ENCODE measurements at regions not wholly inside any gene's neighbourhood (a gene's known extent, or its start where the extent isn't known, plus 50 kb on each side); places are given as distances from the start of the nearest gene placed in this dataset.

DNA sequence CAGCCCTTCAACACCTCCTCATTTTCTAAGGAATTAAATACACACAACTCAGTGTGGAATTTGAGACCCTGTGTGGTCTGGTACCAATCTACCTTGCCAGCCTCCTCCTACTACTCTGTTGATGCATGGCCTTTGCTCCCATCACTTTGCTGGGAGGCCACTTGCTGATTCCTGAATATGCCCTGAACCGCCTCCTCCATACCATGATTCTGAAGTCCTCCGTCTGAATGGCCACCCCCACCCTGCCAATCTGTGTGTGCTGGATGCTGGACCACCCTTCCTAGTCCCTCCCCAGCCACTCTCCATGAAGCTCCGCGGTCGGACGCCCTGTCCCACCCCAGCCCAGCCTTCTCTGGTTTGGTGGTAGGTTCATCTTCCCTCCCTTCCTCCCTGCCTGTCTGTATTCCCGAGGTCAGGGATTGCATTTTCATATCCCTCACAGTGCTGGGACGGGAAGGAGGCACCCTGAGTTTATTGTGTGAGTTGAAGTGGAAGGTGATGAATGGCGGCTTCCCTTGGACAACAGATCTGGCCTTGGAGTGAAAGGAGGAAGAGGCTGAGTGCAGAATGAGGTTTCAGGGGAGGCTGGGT is 138.3 kb downstream of the CDC5L start:
- H3K9me3 Mint-ChIP-seq: no peaks in the 10 kb centered on the region
- no peaks in the 10 kb centered on the region for H3K36me3 Mint-ChIP-seq (ENCODE audit: low read depth)
- peaks cover 2% of the 10 kb centered on the region for H3K27me3 Mint-ChIP-seq
- no peak for DNase-seq
- CTCF ChIA-PET: interaction anchor here (0.5 to 1.3 kb wide), 2 partner anchors 19 to 1358 kb away, joined by 3 to 4 read pairs; no protein-coding TSS in a partner anchor
- no peak overlapping the region for H3K27ac Mint-ChIP-seq
- no peak overlapping the region for H3K4me3 Mint-ChIP-seq
- H3K4me1 Mint-ChIP-seq: peaks cover 15% of the 10 kb centered on the region
- POLR2A ChIA-PET: no interaction called here

GRCh38 chr6:44527181-44527580 is 139.7 kb downstream of the CDC5L start:
- Mint-ChIP-seq H3K36me3 (ENCODE audit: low read depth) (no peaks in the 10 kb centered on the region), H3K4me1 (peaks cover 15% of the 10 kb centered on the region), H3K9me3 (no peaks in the 10 kb centered on the region), H3K4me3 (no peak overlapping the region), H3K27me3 (no peaks in the 10 kb centered on the region), H3K27ac (no peak overlapping the region)
- DNase-seq: no peak
- POLR2A ChIA-PET: no interaction called here
- CTCF ChIA-PET: no interaction called here

DNA sequence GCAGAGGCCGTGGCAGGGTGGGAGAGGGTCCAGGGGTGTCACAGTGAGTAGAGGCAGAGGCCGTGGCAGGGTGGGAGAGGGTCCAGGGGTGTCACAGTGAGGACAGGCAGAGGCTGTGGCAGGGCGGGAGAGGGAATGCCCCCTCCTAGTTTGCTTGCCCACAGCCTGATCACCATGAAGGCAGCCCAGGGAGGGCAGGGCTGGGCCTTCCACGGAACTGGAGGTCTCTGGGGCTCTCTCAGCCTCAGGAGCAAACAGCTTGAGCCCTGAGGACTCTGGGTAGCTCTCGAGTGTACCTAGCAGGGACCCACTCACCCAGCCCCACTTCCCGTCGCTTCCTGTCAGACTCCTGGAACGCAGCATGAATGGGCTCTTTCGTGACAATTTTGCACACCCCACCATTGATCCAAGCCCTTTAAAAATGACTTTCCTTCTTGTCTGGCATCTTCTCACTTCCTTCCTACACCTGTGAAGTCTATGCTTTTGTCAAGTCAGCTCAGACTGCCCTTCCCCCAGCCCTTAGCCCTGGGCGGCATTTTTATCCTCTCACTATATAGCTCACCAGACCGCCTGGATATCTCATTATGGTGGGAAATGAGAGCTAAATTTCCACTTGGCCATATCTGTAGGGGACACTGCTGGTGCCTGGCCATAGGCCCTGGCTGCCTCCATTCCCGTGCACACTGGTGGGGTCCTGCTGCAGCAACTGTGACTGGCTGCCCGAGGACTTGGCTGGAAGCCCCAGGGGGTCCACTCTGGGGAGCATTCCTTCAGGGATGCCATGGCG is 140.3 kb downstream of the CDC5L start:
- Mint-ChIP-seq H3K4me3 (no peak overlapping the region), H3K27me3 (no peaks in the 10 kb centered on the region), H3K27ac (no peak overlapping the region), H3K4me1 (peaks cover 15% of the 10 kb centered on the region), H3K36me3 (ENCODE audit: low read depth) (no peaks in the 10 kb centered on the region), H3K9me3 (no peaks in the 10 kb centered on the region)
- DNase-seq: no peak
- CTCF ChIA-PET: interaction anchor here (1.1 to 1.4 kb wide), 2 partner anchors 14 to 20 kb away, joined by 3 to 5 read pairs; no protein-coding TSS in a partner anchor
- POLR2A ChIA-PET: no interaction called here

GRCh38 chr6:44528370-44528644 is 140.8 kb downstream of the CDC5L start:
- ChIA-PET POLR2A (no interaction called here), CTCF (interaction anchor here (1.1 to 1.4 kb wide), 2 partner anchors 14 to 20 kb away, joined by 3 to 5 read pairs; no protein-coding TSS in a partner anchor)
- no peak for DNase-seq
- H3K4me3 Mint-ChIP-seq: no peak overlapping the region
- H3K9me3 Mint-ChIP-seq: no peaks in the 10 kb centered on the region
- H3K4me1 Mint-ChIP-seq: peaks cover 15% of the 10 kb centered on the region
- H3K27me3 Mint-ChIP-seq: no peaks in the 10 kb centered on the region
- no peak overlapping the region for H3K27ac Mint-ChIP-seq
- no peaks in the 10 kb centered on the region for H3K36me3 Mint-ChIP-seq (ENCODE audit: low read depth)

- CTCF ChIA-PET: interaction anchor here (1.1 to 1.4 kb wide), 2 partner anchors 13 to 21 kb away, joined by 3 to 5 read pairs; no protein-coding TSS in a partner anchor
Measured at GRCh38 chr6:44528716-44529115, 141.2 kb downstream of the CDC5L start.

GRCh38 chr6:44529146-44529905 is 141.8 kb downstream of the CDC5L start:
- H3K4me1 Mint-ChIP-seq: peaks cover 15% of the 10 kb centered on the region
- H3K27ac Mint-ChIP-seq: no peak overlapping the region
- ChIA-PET POLR2A (no interaction called here), CTCF (interaction anchor here (1.1 to 1.4 kb wide), 2 partner anchors 13 to 21 kb away, joined by 3 to 5 read pairs; no protein-coding TSS in a partner anchor)
- H3K27me3 Mint-ChIP-seq: no peaks in the 10 kb centered on the region
- DNase-seq: no peak
- no peaks in the 10 kb centered on the region for H3K9me3 Mint-ChIP-seq
- no peak overlapping the region for H3K4me3 Mint-ChIP-seq
- H3K36me3 Mint-ChIP-seq (ENCODE audit: low read depth): no peaks in the 10 kb centered on the region

More at GRCh38 chr6:44528716-44529115, 141.2 kb downstream of the CDC5L start:
- Mint-ChIP-seq H3K9me3 (no peaks in the 10 kb centered on the region), H3K27ac (no peak overlapping the region), H3K27me3 (no peaks in the 10 kb centered on the region), H3K36me3 (ENCODE audit: low read depth) (no peaks in the 10 kb centered on the region), H3K4me3 (no peak overlapping the region), H3K4me1 (peaks cover 15% of the 10 kb centered on the region)
- POLR2A ChIA-PET: no interaction called here
- DNase-seq: no peak

DNA sequence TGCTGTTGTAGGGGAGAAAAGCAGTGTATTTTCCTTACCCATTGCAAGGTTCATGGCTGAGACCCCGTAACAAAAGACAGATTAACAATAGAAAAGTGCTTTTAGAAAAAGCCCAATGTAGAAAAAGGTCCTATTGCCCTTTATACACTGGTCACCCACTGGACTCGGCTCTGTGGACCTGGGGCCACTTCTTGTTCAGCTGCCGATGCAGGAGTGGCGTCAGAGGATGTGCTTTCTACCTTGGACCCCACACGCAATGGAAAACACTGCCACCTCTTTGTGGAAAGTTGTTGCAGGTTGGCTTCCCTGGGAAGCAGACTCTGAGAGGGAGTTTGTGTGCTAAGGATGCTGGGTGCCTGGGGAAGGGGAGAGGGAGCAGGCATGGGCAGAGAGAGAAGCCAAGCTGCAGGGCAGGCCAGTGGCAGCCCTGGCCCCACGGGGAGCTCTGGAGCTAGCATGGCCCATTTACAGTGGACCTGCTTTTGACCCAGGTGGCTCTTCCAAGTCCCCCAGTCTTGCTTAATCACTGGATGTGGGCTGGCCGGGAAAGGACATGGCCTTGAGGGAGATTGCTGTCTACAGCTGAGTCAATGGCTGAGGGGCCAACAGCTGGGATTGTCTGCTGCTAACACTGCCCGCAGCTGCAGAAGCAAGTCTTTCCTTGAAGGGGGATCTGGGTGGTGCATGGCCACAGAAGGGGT is 142.9 kb downstream of the CDC5L start:
- no peak overlapping the region for H3K27ac Mint-ChIP-seq
- no peaks in the 10 kb centered on the region for H3K27me3 Mint-ChIP-seq
- H3K4me1 Mint-ChIP-seq: peaks cover 12% of the 10 kb centered on the region
- ChIA-PET POLR2A (no interaction called here), CTCF (interaction anchor here (0.6 to 1.3 kb wide), 2 partner anchors 9 to 437 kb away, joined by 3 read pairs; no protein-coding TSS in a partner anchor)
- no peak overlapping the region for H3K4me3 Mint-ChIP-seq
- no peak for DNase-seq
- no peaks in the 10 kb centered on the region for H3K36me3 Mint-ChIP-seq (ENCODE audit: low read depth)
- no peaks in the 10 kb centered on the region for H3K9me3 Mint-ChIP-seq

DNA sequence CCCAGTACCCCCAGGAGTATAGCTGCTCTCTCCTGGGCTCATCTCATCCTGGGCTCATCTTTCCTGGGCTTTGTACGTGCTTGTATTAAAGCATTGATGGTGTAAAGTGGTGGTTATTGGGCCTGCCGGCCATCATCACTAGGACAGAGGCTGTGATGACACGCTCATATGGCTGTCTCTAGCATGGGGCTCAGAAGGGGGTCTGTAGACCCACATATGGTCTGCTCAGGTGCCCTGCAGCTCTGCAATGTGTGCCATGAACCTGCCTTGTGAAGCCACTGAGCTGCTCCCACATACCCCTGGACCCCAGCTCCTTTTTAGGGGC is 143.4 kb downstream of the CDC5L start:
- Mint-ChIP-seq H3K9me3 (no peaks in the 10 kb centered on the region), H3K27me3 (no peaks in the 10 kb centered on the region), H3K4me3 (no peak overlapping the region), H3K27ac (no peak overlapping the region), H3K36me3 (ENCODE audit: low read depth) (no peaks in the 10 kb centered on the region), H3K4me1 (peaks cover 12% of the 10 kb centered on the region)
- CTCF ChIA-PET: interaction anchor here (0.6 to 1.3 kb wide), 3 partner anchors 9 to 493 kb away, joined by 3 read pairs; no protein-coding TSS in a partner anchor
- POLR2A ChIA-PET: no interaction called here
- no peak for DNase-seq

DNA sequence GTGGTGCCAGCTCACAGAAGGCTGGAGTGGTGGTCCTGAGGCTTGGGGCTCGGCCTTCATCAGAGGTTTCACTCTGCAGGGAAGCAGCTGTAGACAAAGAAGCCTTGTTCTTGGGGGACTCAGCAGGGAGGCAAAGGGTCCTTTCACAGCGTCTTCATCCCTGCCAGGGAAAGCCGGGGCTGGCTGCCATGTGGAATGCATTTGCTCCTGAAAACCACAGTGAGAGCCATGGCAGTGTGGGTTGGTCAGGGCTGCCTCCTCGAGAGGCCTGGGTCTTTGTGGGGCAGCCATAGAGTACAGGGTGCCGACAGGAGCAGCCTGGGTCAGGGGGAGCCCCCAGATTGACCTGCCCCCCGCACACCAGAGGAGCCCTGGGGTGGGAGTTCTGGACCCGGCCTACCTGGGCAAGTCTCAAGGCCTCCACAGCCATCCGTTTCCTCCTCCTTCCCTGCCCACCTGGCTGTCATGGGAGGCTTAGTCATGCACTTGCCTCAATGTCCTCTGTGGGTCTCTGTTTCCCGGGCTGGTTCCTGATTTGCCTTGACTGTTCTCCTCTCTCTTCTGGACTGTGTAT is 144.0 kb downstream of the CDC5L start:
- Mint-ChIP-seq H3K9me3 (no peaks in the 10 kb centered on the region), H3K27me3 (no peaks in the 10 kb centered on the region), H3K4me3 (no peak overlapping the region), H3K4me1 (peaks cover 11% of the 10 kb centered on the region), H3K36me3 (ENCODE audit: low read depth) (no peaks in the 10 kb centered on the region), H3K27ac (no peak overlapping the region)
- ChIA-PET CTCF (interaction anchor here (0.6 to 1.3 kb wide), 2 partner anchors 8 to 494 kb away, joined by 3 read pairs; no protein-coding TSS in a partner anchor), POLR2A (no interaction called here)
- DNase-seq: no peak

DNA sequence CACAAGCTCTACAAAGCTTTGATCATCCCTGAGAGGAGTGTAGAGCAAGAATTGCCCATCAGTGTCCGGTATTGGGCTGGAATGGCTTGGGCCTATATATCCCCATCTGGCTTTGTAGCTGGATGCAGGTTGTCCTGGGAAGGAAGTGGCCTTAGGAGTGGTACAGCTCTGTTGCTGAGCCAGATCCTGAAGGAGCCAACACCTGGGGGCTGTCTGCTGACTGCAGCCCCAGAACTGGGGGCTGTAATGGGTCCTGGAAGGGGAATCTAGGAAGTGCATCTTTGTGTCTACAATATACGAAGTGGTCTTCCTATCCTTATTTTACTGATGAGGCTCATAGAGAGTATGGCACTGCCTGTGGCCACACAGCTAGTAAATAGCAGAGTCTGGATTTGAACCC is 145.9 kb downstream of the CDC5L start:
- ChIA-PET CTCF (interaction anchor here (0.7 kb wide), 1 partner anchor 46 kb away, joined by 3 read pairs; no protein-coding TSS in a partner anchor), POLR2A (no interaction called here)
- H3K36me3 Mint-ChIP-seq (ENCODE audit: low read depth): no peaks in the 10 kb centered on the region
- H3K27ac Mint-ChIP-seq: no peak overlapping the region
- H3K27me3 Mint-ChIP-seq: no peaks in the 10 kb centered on the region
- no peak for DNase-seq
- H3K9me3 Mint-ChIP-seq: no peaks in the 10 kb centered on the region
- no peak overlapping the region for H3K4me3 Mint-ChIP-seq
- H3K4me1 Mint-ChIP-seq: no peaks in the 10 kb centered on the region

DNA sequence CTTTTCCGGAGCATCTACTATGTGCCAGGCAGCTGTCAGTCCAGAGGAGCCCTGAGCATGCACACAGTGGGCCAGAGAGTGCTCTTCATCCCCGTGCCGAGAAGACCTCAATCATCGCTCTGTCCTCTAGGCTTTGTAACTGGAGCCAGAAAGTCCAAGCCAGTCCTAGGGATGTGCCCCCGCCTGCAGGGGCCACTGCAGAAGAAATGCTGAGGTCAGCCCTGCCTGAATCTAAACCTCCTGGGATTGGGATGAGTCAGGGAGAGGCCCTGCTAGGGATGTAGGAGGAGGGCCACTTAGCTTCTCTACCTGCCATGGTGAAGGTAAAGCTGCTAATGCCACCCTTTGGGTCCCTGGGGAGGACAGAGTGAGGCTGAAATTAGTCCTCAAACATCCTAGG is 146.8 kb downstream of the CDC5L start:
- POLR2A ChIA-PET: no interaction called here
- no peaks in the 10 kb centered on the region for H3K36me3 Mint-ChIP-seq (ENCODE audit: low read depth)
- DNase-seq: no peak
- no peaks in the 10 kb centered on the region for H3K4me1 Mint-ChIP-seq
- H3K27ac Mint-ChIP-seq: no peak overlapping the region
- H3K27me3 Mint-ChIP-seq: no peaks in the 10 kb centered on the region
- H3K4me3 Mint-ChIP-seq: no peak overlapping the region
- no peaks in the 10 kb centered on the region for H3K9me3 Mint-ChIP-seq
- CTCF ChIA-PET: no interaction called here

GRCh38 chr6:44535446-44535845 is 147.9 kb downstream of the CDC5L start:
- Mint-ChIP-seq H3K4me3 (no peak overlapping the region), H3K4me1 (no peaks in the 10 kb centered on the region), H3K27me3 (no peaks in the 10 kb centered on the region), H3K36me3 (ENCODE audit: low read depth) (no peaks in the 10 kb centered on the region), H3K27ac (no peak overlapping the region), H3K9me3 (no peaks in the 10 kb centered on the region)
- POLR2A ChIA-PET: no interaction called here
- no peak for DNase-seq
- CTCF ChIA-PET: no interaction called here

Measured in activated CD4-positive, alpha-beta T cell treated with anti-CD3 and anti-CD28 coated beads, Interleukin-2, amount 10 ng/mL, durations not matched to agents 7 days and 5 days (primary cell).